ENCODE measurements at regions not wholly inside any gene's neighbourhood (a gene's known extent, or its start where the extent isn't known, plus 50 kb on each side); places are given as distances from the start of the nearest gene placed in this dataset.

DNA sequence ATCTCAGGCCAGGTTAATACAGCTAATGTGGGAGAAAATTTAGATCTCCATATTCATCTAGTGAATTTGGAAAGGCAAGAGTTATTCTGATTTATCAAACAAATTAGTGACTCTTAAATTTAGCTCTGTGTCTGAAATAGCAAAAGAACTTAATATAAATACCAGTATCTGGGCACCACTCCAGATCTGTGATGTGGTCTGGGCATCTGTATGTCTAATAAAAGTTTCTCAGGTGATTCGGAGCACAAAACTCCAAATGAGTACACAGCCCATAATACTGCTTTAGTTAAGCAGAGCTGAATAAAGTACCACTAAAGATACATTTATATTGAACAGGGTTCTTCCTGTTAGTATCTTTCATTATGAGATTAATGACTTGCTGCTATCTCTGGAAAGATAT, 261.4 kb downstream of the BAMBI start:
- Histone ChIP-seq H3K9me3 (ENCODE audit: control insufficient read depth in 1 of 2, insufficient read depth in 1 of 2, low read depth in 1 of 2, low read length in 2 of 2) (no peaks in the 10 kb centered on the region), H4K20me1 (ENCODE audit: insufficient read depth) (no peaks in the 10 kb centered on the region), H3K4me1 (ENCODE audit: control insufficient read depth in 1 of 2, insufficient read depth in 2 of 2, low read length in 2 of 2) (peaks cover 2 to 4% of the 10 kb centered on the region in 2 experiments; a peak in 2 of 4 replicates), H3K36me3 (ENCODE audit: control insufficient read depth in 1 of 2, insufficient read depth in 2 of 2, low read length in 2 of 2) (no peaks in the 10 kb centered on the region), H3K79me2 (ENCODE audit: insufficient read depth, low read length) (no peaks in the 10 kb centered on the region), H3K27ac (ENCODE audit: low read depth, low read length) (no peak overlapping the region), H2AFZ (ENCODE audit: low read depth, low read length, poor library complexity, severe bottlenecking) (no peak overlapping the region), H3K4me2 (ENCODE audit: low read length) (peak overlapping the region; percentile 3; the same call in 1 of the 2 replicates), H3K9me2 (ENCODE audit: insufficient read depth) (no peaks in the 10 kb centered on the region), H3K4me3 (replicated peaks in 1 of 2; ENCODE audit: low read depth in 1 of 2, low read length in 2 of 2) (no peak overlapping the region), H3K27me3 (ENCODE audit: insufficient read depth, low read length) (no peaks in the 10 kb centered on the region), H3K9ac (ENCODE audit: low read length) (no peak overlapping the region)
- POLR2A ChIA-PET: no interaction called here
- intact Hi-C loops (cut with micrococcal nuclease): no loop called here
- TF ChIP-seq REST (IDR thresholded peaks at IDR 0.05; ENCODE audit: low read depth): no peak
- no peak for TF ChIP-seq RAD21 (IDR thresholded peaks at IDR 0.05; ENCODE audit: low read depth)
- no peak for TF ChIP-seq FOSL1 (IDR thresholded peaks at IDR 0.05; ENCODE audit: low read depth)
- TF ChIP-seq JUND (IDR thresholded peaks at IDR 0.05): no peak
- TF ChIP-seq SRF (IDR thresholded peaks at IDR 0.05; ENCODE audit: low read depth): no peak
- TF ChIP-seq CBX3 (IDR thresholded peaks at IDR 0.05; ENCODE audit: low read depth): no peak
- CTCF ChIA-PET: interaction anchor here (0.7 to 0.9 kb wide), 2 partner anchors 10 to 53 kb away, joined by 3 to 4 read pairs; no protein-coding TSS in a partner anchor
- ATAC-seq (no peak), DNase-seq (ENCODE audit: low read depth, low spot score) (no peak)
- RAD21 ChIA-PET (ENCODE audit: low non-redundant PET in 1 of 2, low total read pairs in 2 of 2, uncharacterized antibody in 2 of 2, unreplicated experiment in 2 of 2): no interaction called here
- no TSS peak for BruUV-seq (replicated peaks)

Data from HCT116 (cell line).